ENCODE measurements at regions not wholly inside any gene's neighbourhood (a gene's known extent, or its start where the extent isn't known, plus 50 kb on each side); places are given as distances from the start of the nearest gene placed in this dataset.
A peak's percentile ranks its signal among the peaks of the same experiment; 100 is the strongest.

GRCh38 chr10:10552948-10553347 is 464.7 kb upstream of the CELF2 start:
- no peak for DNase-seq (ENCODE audit: low read depth)
- H3K4me3 ChIP-seq (ENCODE audit: low read length) = no peak overlapping the region
- TF ChIP-seq, protein P1, sequence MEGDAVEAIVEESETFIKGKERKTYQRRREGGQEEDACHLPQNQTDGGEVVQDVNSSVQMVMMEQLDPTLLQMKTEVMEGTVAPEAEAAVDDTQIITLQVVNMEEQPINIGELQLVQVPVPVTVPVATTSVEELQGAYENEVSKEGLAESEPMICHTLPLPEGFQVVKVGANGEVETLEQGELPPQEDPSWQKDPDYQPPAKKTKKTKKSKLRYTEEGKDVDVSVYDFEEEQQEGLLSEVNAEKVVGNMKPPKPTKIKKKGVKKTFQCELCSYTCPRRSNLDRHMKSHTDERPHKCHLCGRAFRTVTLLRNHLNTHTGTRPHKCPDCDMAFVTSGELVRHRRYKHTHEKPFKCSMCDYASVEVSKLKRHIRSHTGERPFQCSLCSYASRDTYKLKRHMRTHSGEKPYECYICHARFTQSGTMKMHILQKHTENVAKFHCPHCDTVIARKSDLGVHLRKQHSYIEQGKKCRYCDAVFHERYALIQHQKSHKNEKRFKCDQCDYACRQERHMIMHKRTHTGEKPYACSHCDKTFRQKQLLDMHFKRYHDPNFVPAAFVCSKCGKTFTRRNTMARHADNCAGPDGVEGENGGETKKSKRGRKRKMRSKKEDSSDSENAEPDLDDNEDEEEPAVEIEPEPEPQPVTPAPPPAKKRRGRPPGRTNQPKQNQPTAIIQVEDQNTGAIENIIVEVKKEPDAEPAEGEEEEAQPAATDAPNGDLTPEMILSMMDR (conservative IDR thresholded peaks at IDR 0.05; ENCODE audit: low read length) = no peak

DNA sequence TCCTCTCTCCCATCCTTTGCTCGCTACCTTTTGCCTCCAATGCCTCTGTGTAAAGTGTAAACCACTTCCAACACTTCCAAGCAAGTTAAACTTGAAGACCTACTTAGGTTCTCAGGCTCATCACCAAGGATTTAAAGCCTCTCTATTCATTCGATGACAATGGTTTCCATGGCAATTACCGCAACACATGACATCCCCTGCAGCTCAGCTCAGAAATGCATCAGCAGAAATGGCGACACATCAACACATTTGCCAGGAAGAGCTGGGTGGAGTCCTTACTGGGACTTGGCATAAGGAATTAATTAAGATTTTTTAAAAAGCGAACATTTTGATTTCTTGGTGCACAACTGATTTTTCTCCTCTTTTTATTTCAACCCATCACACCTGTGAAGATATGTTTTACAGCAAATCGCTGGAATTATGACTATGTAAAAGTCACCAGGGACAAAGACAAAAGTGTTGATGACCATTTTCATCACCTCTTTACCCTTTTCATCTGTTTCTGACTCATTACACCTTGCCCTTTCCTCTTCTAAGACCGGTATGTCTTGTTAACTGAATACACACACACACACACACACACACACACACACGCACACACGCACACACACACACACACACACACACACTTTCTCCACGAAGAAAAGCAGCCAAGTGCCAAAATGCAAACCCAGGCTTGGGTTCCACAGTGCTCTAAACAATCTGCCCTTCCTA is 453.4 kb upstream of the CELF2 start:
- TF ChIP-seq, protein P1 (conservative IDR thresholded peaks at IDR 0.05; ENCODE audit: low read length) = no peak
- no peak overlapping the region for H3K4me3 ChIP-seq (ENCODE audit: low read length)
- DNase-seq (ENCODE audit: low read depth) = peak; percentile 73

- no peak for DNase-seq (ENCODE audit: low read depth)
- H3K4me3 ChIP-seq (ENCODE audit: low read length) = no peak overlapping the region
- TF ChIP-seq, protein P1 (conservative IDR thresholded peaks at IDR 0.05; ENCODE audit: low read length) = no peak
These were observed 440.7 kb upstream of the CELF2 start for GRCh38 chr10:10576937-10577336.

DNA sequence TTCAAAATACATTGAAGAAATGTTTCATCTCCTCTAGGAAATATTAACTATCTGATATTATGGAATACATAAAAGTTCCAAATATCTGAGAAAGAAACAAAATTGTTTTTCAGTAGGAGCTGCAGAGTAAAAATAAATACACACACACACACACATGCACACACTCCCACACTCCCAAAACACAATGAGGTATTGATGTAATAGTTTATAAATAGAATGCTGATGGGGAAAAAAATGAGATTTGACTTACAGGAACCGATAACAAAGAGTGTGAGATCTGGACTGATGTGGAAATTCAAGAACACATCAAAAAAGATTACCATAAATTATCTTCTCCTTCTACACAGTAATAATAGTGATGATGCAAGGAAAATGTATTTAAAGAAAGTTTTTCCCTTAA is 438.0 kb upstream of the CELF2 start:
- DNase-seq (ENCODE audit: low read depth) = no peak
- TF ChIP-seq, protein P1 (conservative IDR thresholded peaks at IDR 0.05; ENCODE audit: low read length) = no peak
- H3K4me3 ChIP-seq (ENCODE audit: low read length) = no peak overlapping the region

- no peak overlapping the region for H3K4me3 ChIP-seq (ENCODE audit: low read length)
- TF ChIP-seq, protein P1 (conservative IDR thresholded peaks at IDR 0.05; ENCODE audit: low read length) = no peak
- DNase-seq (ENCODE audit: low read depth) = no peak
These were observed 433.5 kb upstream of the CELF2 start for GRCh38 chr10:10584161-10584560.

- TF ChIP-seq, protein P1 (conservative IDR thresholded peaks at IDR 0.05; ENCODE audit: low read length) = no peak
- DNase-seq (ENCODE audit: low read depth) = no peak
These were observed 429.8 kb upstream of the CELF2 start for GRCh38 chr10:10587744-10588393.

More at GRCh38 chr10:10587744-10588393, 429.8 kb upstream of the CELF2 start:
- H3K4me3 ChIP-seq (ENCODE audit: low read length) = no peak overlapping the region

All from AG10803 (cell line).